Astrocyte (in vitro differentiated cells and primary cell): ENCODE measurements at regions not wholly inside any gene's neighbourhood (a gene's known extent, or its start where the extent isn't known, plus 50 kb on each side); places are given as distances from the start of the nearest gene placed in this dataset.

ENCODE experiments used
- CTCF ChIP-seq: IDR thresholded peaks from 2 replicates; pipeline ENCODE4 v1.5.1; 2011; ENCODE audit warnings: low read depth, mild to moderate bottlenecking, inconsistent platforms, low read length, moderate library complexity; ENCODE audit not compliant: insufficient read depth
- EZH2 ChIP-seq: IDR thresholded peaks from 2 replicates; pipeline ENCODE4 v1.6.1; 2012; ENCODE audit warnings: mild to moderate bottlenecking, low read length, inconsistent platforms; ENCODE audit not compliant: insufficient read depth

GRCh38 chr2:7686016-7686385, 768.8 kb downstream of the RNF144A start:
- no peak for TF ChIP-seq CTCF
- TF ChIP-seq EZH2: no peak
